Activated CD4-positive, alpha-beta T cell treated with anti-CD3 and anti-CD28 coated beads for 36 hours (primary cell): ENCODE measurements at regions not wholly inside any gene's neighbourhood (a gene's known extent, or its start where the extent isn't known, plus 50 kb on each side); places are given as distances from the start of the nearest gene placed in this dataset.
A peak's percentile ranks its signal among the peaks of the same experiment; 100 is the strongest.

Experiments
- ATAC-seq: fragments of 200-7000 bp; cut with Tn5 transposase; one replicate; pipeline ENCODE4 v1.10.0; 2021; ENCODE audit warnings: mild to moderate bottlenecking, moderate library complexity
- CTCF ChIA-PET: fragments of 350-600 bp; sonication (Branson Sonifier 250); formaldehyde crosslinking; loops from one replicate; lab custom pipeline; 2021; ENCODE audit warnings: antibody characterized with exemption; lab: Charles Lee
- POLR2A ChIA-PET: fragments of 350-600 bp; sonication (Branson Sonifier 250); formaldehyde crosslinking; loops from one replicate; lab custom pipeline; 2021; ENCODE audit warnings: antibody characterized with exemption, inconsistent platforms; lab: Charles Lee
- DNase-seq: peaks from one replicate; pipeline ENCODE4 v3.0.0-alpha.2; 2020
- H3K27ac Mint-ChIP-seq: one replicate; pipeline ENCODE4 v1.8.0; 2021; ENCODE audit warnings: mixed read lengths
- H3K27me3 Mint-ChIP-seq: one replicate; pipeline ENCODE4 v1.8.0; 2021; ENCODE audit warnings: mixed read lengths
- H3K36me3 Mint-ChIP-seq: one replicate; pipeline ENCODE4 v1.8.0; 2021; ENCODE audit warnings: low read depth, mixed read lengths
- H3K4me1 Mint-ChIP-seq: one replicate; pipeline ENCODE4 v1.8.0; 2021; ENCODE audit warnings: mixed read lengths
- H3K4me3 Mint-ChIP-seq: one replicate; pipeline ENCODE4 v1.8.0; 2021; ENCODE audit warnings: mild to moderate bottlenecking, moderate library complexity, mixed read lengths
- H3K9me3 Mint-ChIP-seq: one replicate; pipeline ENCODE4 v1.8.0; 2021; ENCODE audit warnings: low read depth, mixed read lengths
- intact Hi-C, 2 experiments: fragments of 100-400 bp; cut with DNase I in 1 of 2; cut with micrococcal nuclease in 1 of 2; formaldehyde crosslinking; loops; one replicate each; pipeline versions ENCODE4 v1.14.2 to v1.15.1; 2022 to 2024; cut with DNase I, micrococcal nuclease

- ATAC-seq (no peak), DNase-seq (no peak)
- H3K9me3 Mint-ChIP-seq = no peaks in the 10 kb centered on the region
- peak overlapping the region; percentile 81 for H3K27ac Mint-ChIP-seq
- intact Hi-C loops = no loop called here
- H3K36me3 Mint-ChIP-seq = peaks cover 11% of the 10 kb centered on the region
- CTCF ChIA-PET = interaction anchor here (0.6 to 2.0 kb wide), 7 partner anchors 12 to 124 kb away, joined by 3 to 7 read pairs (median 4); no protein-coding TSS in a partner anchor
- peaks cover 58% of the 10 kb centered on the region for H3K4me1 Mint-ChIP-seq
- POLR2A ChIA-PET = interaction anchor here (0.5 to 1.4 kb wide), 4 partner anchors 13 to 87 kb away, joined by 3 read pairs; no protein-coding TSS in a partner anchor
- H3K4me3 Mint-ChIP-seq = peak overlapping the region; percentile 47
- no peaks in the 10 kb centered on the region for H3K27me3 Mint-ChIP-seq
Observed at GRCh38 chr14:49986343-49987014, 93.6 kb downstream of the ARF6 start.

- Mint-ChIP-seq H3K4me3 (no peak overlapping the region), H3K9me3 (no peaks in the 10 kb centered on the region), H3K4me1 (peaks cover 57% of the 10 kb centered on the region), H3K27me3 (no peaks in the 10 kb centered on the region), H3K27ac (peak overlapping the region; percentile 59), H3K36me3 (peaks cover 13% of the 10 kb centered on the region)
- CTCF ChIA-PET = interaction anchor here (0.9 to 1.1 kb wide), 2 partner anchors 12 to 100 kb away, joined by 3 to 8 read pairs; no protein-coding TSS in a partner anchor
- POLR2A ChIA-PET = interaction anchor here (0.5 to 1.1 kb wide), 3 partner anchors 11 to 89 kb away, joined by 3 to 5 read pairs (median 3); no protein-coding TSS in a partner anchor
- DNase-seq (no peak), ATAC-seq (no peak)
- intact Hi-C loops = no loop called here
Observed at GRCh38 chr14:49988080-49988990, 95.5 kb downstream of the ARF6 start.

- peaks cover 10% of the 10 kb centered on the region for H3K36me3 Mint-ChIP-seq
- intact Hi-C loops = no loop called here
- POLR2A ChIA-PET = interaction anchor here (1.1 kb wide), 1 partner anchor 10 kb away, joined by 3 read pairs; no protein-coding TSS in a partner anchor
- DNase-seq = no peak
- H3K9me3 Mint-ChIP-seq = no peaks in the 10 kb centered on the region
- ATAC-seq = no peak
- CTCF ChIA-PET = interaction anchor here (0.9 to 1.9 kb wide), 2 partner anchors 9 to 17 kb away, joined by 4 to 7 read pairs; no protein-coding TSS in a partner anchor
- peaks cover 53% of the 10 kb centered on the region for H3K4me1 Mint-ChIP-seq
- H3K27me3 Mint-ChIP-seq = no peaks in the 10 kb centered on the region
- H3K27ac Mint-ChIP-seq = peak overlapping the region; percentile 18
- no peak overlapping the region for H3K4me3 Mint-ChIP-seq
Observed at GRCh38 chr14:49989966-49990365, 97.1 kb downstream of the ARF6 start.

- DNase-seq = no peak
- intact Hi-C loops = no loop called here
- H3K27ac Mint-ChIP-seq = peak overlapping the region; percentile 17
Observed at GRCh38 chr14:49991491-49991890, 98.6 kb downstream of the ARF6 start.

GRCh38 chr14:49992036-49992435 lies 99.2 kb downstream of the ARF6 start:
- Mint-ChIP-seq H3K9me3 (no peaks in the 10 kb centered on the region), H3K27ac (peak overlapping the region; percentile 83), H3K4me1 (peaks cover 42% of the 10 kb centered on the region), H3K27me3 (no peaks in the 10 kb centered on the region), H3K4me3 (peak overlapping the region; percentile 46), H3K36me3 (peaks cover 10% of the 10 kb centered on the region)
- ATAC-seq (no peak), DNase-seq (no peak)
- CTCF ChIA-PET = interaction anchor here (0.7 to 1.6 kb wide), 6 partner anchors 24 to 129 kb away, joined by 3 to 4 read pairs (median 4); no protein-coding TSS in a partner anchor
- intact Hi-C loops = no loop called here
- POLR2A ChIA-PET = no interaction called here

More at GRCh38 chr14:49991491-49991890, 98.6 kb downstream of the ARF6 start:
- Mint-ChIP-seq H3K4me3 (no peak overlapping the region), H3K36me3 (peaks cover 10% of the 10 kb centered on the region), H3K9me3 (no peaks in the 10 kb centered on the region), H3K27me3 (no peaks in the 10 kb centered on the region), H3K4me1 (peaks cover 46% of the 10 kb centered on the region)
- ATAC-seq = no peak
- ChIA-PET POLR2A (interaction anchor here (1.0 to 1.4 kb wide), 2 partner anchors 10 to 20 kb away, joined by 3 read pairs; no protein-coding TSS in a partner anchor), CTCF (interaction anchor here (0.7 to 1.9 kb wide), 5 partner anchors 12 to 113 kb away, joined by 3 to 7 read pairs (median 4); no protein-coding TSS in a partner anchor)

- H3K9me3 Mint-ChIP-seq = no peaks in the 10 kb centered on the region
- intact Hi-C loops = no loop called here
- peak overlapping the region; percentile 46 for H3K4me3 Mint-ChIP-seq
- peaks cover 39% of the 10 kb centered on the region for H3K4me1 Mint-ChIP-seq
- DNase-seq (no peak), ATAC-seq (no peak)
- H3K27ac Mint-ChIP-seq = peak overlapping the region; percentile 83
- POLR2A ChIA-PET = interaction anchor here (0.6 to 1.3 kb wide), 4 partner anchors 9 to 130 kb away, joined by 3 to 5 read pairs (median 4); no protein-coding TSS in a partner anchor
- CTCF ChIA-PET = interaction anchor here (1.0 to 1.6 kb wide), 7 partner anchors 20 to 129 kb away, joined by 3 to 10 read pairs (median 4); no protein-coding TSS in a partner anchor
- H3K36me3 Mint-ChIP-seq = peaks cover 10% of the 10 kb centered on the region
- no peaks in the 10 kb centered on the region for H3K27me3 Mint-ChIP-seq
Observed at GRCh38 chr14:49992448-49992847, 99.6 kb downstream of the ARF6 start.

- no peaks in the 10 kb centered on the region for H3K9me3 Mint-ChIP-seq
- intact Hi-C loops = no loop called here
- no peaks in the 10 kb centered on the region for H3K27me3 Mint-ChIP-seq
- peaks cover 10% of the 10 kb centered on the region for H3K36me3 Mint-ChIP-seq
- H3K4me3 Mint-ChIP-seq = peak overlapping the region; percentile 46
- ChIA-PET CTCF (interaction anchor here (0.7 to 1.6 kb wide), 12 partner anchors 9 to 130 kb away, joined by 3 to 10 read pairs (median 3); no protein-coding TSS in a partner anchor), POLR2A (interaction anchor here (0.6 to 1.3 kb wide), 8 partner anchors 9 to 130 kb away, joined by 3 to 6 read pairs (median 3); no protein-coding TSS in a partner anchor)
- peak overlapping the region; percentile 83 for H3K27ac Mint-ChIP-seq
- ATAC-seq = peak; percentile 92
- peak; percentile 76 for DNase-seq
- peaks cover 41% of the 10 kb centered on the region for H3K4me1 Mint-ChIP-seq
Observed at GRCh38 chr14:49992901-49993339, 100.0 kb downstream of the ARF6 start.

- POLR2A ChIA-PET = interaction anchor here (0.6 to 1.3 kb wide), 5 partner anchors 22 to 130 kb away, joined by 3 to 6 read pairs (median 3); no protein-coding TSS in a partner anchor
- intact Hi-C loops = no loop called here
- no peaks in the 10 kb centered on the region for H3K27me3 Mint-ChIP-seq
- no peak for ATAC-seq
- no peak for DNase-seq
- peaks cover 44% of the 10 kb centered on the region for H3K4me1 Mint-ChIP-seq
- CTCF ChIA-PET = interaction anchor here (0.6 to 1.6 kb wide), 10 partner anchors 8 to 257 kb away, joined by 3 to 10 read pairs (median 3); no protein-coding TSS in a partner anchor
- H3K36me3 Mint-ChIP-seq = peaks cover 10% of the 10 kb centered on the region
- no peak overlapping the region for H3K4me3 Mint-ChIP-seq
- no peaks in the 10 kb centered on the region for H3K9me3 Mint-ChIP-seq
- H3K27ac Mint-ChIP-seq = peak overlapping the region; percentile 55
Observed at GRCh38 chr14:49993565-49993964, 100.7 kb downstream of the ARF6 start.

- no peak overlapping the region for H3K4me3 Mint-ChIP-seq
- peaks cover 6% of the 10 kb centered on the region for H3K36me3 Mint-ChIP-seq
- no peaks in the 10 kb centered on the region for H3K27me3 Mint-ChIP-seq
- ATAC-seq (no peak), DNase-seq (no peak)
- POLR2A ChIA-PET = no interaction called here
- intact Hi-C loops = no loop called here
- no peaks in the 10 kb centered on the region for H3K9me3 Mint-ChIP-seq
- H3K27ac Mint-ChIP-seq = peak overlapping the region; percentile 10
- H3K4me1 Mint-ChIP-seq = peaks cover 53% of the 10 kb centered on the region
- CTCF ChIA-PET = interaction anchor here (0.7 to 1.3 kb wide), 2 partner anchors 23 to 361 kb away, joined by 4 read pairs; no protein-coding TSS in a partner anchor
Observed at GRCh38 chr14:49994951-49995561, 102.2 kb downstream of the ARF6 start.

GRCh38 chr14:49997991-49998390 lies 105.1 kb downstream of the ARF6 start:
- POLR2A ChIA-PET = interaction anchor here (0.7 to 6.7 kb wide), 3 partner anchors 26 to 65 kb away, joined by 3 to 113 read pairs (median 50); no protein-coding TSS in a partner anchor
- CTCF ChIA-PET = no interaction called here
- intact Hi-C loops = no loop called here
- no peak for ATAC-seq
- H3K4me1 Mint-ChIP-seq = peaks cover 67% of the 10 kb centered on the region
- no peaks in the 10 kb centered on the region for H3K27me3 Mint-ChIP-seq
- no peaks in the 10 kb centered on the region for H3K36me3 Mint-ChIP-seq
- no peak for DNase-seq
- peak overlapping the region; percentile 60 for H3K27ac Mint-ChIP-seq
- H3K4me3 Mint-ChIP-seq = no peak overlapping the region
- no peaks in the 10 kb centered on the region for H3K9me3 Mint-ChIP-seq
